PC-9 (cell line): ENCODE measurements at regions not wholly inside any gene's neighbourhood (a gene's known extent, or its start where the extent isn't known, plus 50 kb on each side); places are given as distances from the start of the nearest gene placed in this dataset.

Source experiments
- CTCF ChIP-seq: fragments of 200-600 bp; sonication (generic); conservative IDR thresholded peaks from 2 replicates; pipeline ENCODE4 v1.6.1; 2017; ENCODE audit warnings: mixed run types, antibody characterized with exemption, mild to moderate bottlenecking, moderate library complexity
- EZH2 ChIP-seq: fragments of 200-600 bp; sonication (generic); IDR thresholded peaks from 2 replicates; pipeline ENCODE4 v1.8.0; 2017; ENCODE audit warnings: antibody characterized with exemption, low read depth

GRCh38 chr16:64627781-64628180 is 494.1 kb downstream of the CDH11 start:
- TF ChIP-seq CTCF (no peak), EZH2 (no peak)
